SK-N-SH (cell line): ENCODE measurements at regions not wholly inside any gene's neighbourhood (a gene's known extent, or its start where the extent isn't known, plus 50 kb on each side); places are given as distances from the start of the nearest gene placed in this dataset.

Source experiments
- FOXM1 ChIP-seq: IDR thresholded peaks from 2 replicates; pipeline ENCODE4 v1.4.0; 2012; ENCODE audit warnings: low read depth, mild to moderate bottlenecking
- NFIC ChIP-seq: IDR thresholded peaks from 2 replicates; pipeline ENCODE4 v1.4.0; 2012; ENCODE audit warnings: borderline replicate concordance
- NRF1 ChIP-seq: IDR thresholded peaks from 2 replicates; pipeline ENCODE4 v1.6.1; 2012; ENCODE audit warnings: low read depth, mild to moderate bottlenecking, low read length
- POLR2AphosphoS5 ChIP-seq: IDR thresholded peaks from 2 replicates; pipeline ENCODE4 v1.6.1; 2012; ENCODE audit warnings: low read depth, low read length
- RFX5 ChIP-seq: IDR thresholded peaks from 2 replicates; pipeline ENCODE4 v1.6.1; 2012; ENCODE audit warnings: mild to moderate bottlenecking, improper control_type of control experiment, low read length
- TAF1 ChIP-seq: IDR thresholded peaks from 2 replicates; pipeline ENCODE4 v1.6.1; 2012; ENCODE audit warnings: low read depth, mild to moderate bottlenecking, low read length, moderate library complexity, borderline replicate concordance
- TF ChIP-seq, protein P1 (sequence below): fragments of 200-600 bp; sonication (generic); IDR thresholded peaks from 2 replicates; pipeline ENCODE4 v1.6.1; 2017; ENCODE audit warnings: antibody characterized with exemption, mild to moderate bottlenecking, moderate library complexity
- TF ChIP-seq, protein P2 (sequence below): IDR thresholded peaks from 2 replicates; pipeline ENCODE4 v1.4.0; 2012; ENCODE audit warnings: low read depth, borderline replicate concordance
- TF ChIP-seq, protein P3 (sequence below): IDR thresholded peaks from 2 replicates; pipeline ENCODE4 v1.4.0; 2012; ENCODE audit warnings: low read depth, borderline replicate concordance

DNA sequence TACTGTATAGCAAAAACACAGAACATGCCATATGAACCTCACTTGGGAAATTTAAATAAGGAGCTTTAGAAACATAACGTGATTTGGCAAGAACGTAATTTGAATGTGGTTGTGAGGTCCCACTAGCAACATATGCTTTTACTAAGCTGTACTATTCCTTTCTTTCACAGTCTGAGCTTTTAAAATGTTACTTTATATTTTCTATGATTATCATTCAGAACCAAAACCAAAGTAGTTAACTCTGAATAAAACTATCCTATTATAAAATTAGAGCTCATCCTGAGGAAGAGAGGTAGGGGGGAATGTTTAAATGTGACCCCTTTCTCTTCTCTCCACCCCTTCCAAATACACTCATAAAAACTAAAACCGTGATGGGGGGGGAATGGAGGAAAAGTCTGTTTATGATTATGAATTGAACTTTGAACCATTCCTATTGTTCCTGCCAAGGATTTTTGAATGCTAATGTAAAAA lies 435.7 kb downstream of the NFIB start:
- TF ChIP-seq, protein P1, sequence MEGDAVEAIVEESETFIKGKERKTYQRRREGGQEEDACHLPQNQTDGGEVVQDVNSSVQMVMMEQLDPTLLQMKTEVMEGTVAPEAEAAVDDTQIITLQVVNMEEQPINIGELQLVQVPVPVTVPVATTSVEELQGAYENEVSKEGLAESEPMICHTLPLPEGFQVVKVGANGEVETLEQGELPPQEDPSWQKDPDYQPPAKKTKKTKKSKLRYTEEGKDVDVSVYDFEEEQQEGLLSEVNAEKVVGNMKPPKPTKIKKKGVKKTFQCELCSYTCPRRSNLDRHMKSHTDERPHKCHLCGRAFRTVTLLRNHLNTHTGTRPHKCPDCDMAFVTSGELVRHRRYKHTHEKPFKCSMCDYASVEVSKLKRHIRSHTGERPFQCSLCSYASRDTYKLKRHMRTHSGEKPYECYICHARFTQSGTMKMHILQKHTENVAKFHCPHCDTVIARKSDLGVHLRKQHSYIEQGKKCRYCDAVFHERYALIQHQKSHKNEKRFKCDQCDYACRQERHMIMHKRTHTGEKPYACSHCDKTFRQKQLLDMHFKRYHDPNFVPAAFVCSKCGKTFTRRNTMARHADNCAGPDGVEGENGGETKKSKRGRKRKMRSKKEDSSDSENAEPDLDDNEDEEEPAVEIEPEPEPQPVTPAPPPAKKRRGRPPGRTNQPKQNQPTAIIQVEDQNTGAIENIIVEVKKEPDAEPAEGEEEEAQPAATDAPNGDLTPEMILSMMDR = no peak
- TF ChIP-seq TAF1 (no peak), POLR2AphosphoS5 (no peak), NFIC (no peak), NRF1 (no peak), FOXM1 (no peak), RFX5 (no peak)
- TF ChIP-seq, protein P2, sequence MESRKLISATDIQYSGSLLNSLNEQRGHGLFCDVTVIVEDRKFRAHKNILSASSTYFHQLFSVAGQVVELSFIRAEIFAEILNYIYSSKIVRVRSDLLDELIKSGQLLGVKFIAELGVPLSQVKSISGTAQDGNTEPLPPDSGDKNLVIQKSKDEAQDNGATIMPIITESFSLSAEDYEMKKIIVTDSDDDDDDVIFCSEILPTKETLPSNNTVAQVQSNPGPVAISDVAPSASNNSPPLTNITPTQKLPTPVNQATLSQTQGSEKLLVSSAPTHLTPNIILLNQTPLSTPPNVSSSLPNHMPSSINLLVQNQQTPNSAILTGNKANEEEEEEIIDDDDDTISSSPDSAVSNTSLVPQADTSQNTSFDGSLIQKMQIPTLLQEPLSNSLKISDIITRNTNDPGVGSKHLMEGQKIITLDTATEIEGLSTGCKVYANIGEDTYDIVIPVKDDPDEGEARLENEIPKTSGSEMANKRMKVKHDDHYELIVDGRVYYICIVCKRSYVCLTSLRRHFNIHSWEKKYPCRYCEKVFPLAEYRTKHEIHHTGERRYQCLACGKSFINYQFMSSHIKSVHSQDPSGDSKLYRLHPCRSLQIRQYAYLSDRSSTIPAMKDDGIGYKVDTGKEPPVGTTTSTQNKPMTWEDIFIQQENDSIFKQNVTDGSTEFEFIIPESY = no peak
- TF ChIP-seq, protein P3, sequence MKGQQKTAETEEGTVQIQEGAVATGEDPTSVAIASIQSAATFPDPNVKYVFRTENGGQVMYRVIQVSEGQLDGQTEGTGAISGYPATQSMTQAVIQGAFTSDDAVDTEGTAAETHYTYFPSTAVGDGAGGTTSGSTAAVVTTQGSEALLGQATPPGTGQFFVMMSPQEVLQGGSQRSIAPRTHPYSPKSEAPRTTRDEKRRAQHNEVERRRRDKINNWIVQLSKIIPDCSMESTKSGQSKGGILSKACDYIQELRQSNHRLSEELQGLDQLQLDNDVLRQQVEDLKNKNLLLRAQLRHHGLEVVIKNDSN = no peak
